SK-N-SH (cell line): ENCODE measurements at regions not wholly inside any gene's neighbourhood (a gene's known extent, or its start where the extent isn't known, plus 50 kb on each side); places are given as distances from the start of the nearest gene placed in this dataset.

Experiments used
- CTCF ChIA-PET: fragments of 300-600, 350-600 bp; formaldehyde crosslinking; extraction: SDS; loops from one replicate; lab custom pipeline; 2021; lab: Yijun Ruan, JAX
- POLR2A ChIA-PET: fragments of 350-600 bp; sonication (Branson Sonifier 250); formaldehyde crosslinking; extraction: SDS; loops from one replicate; lab custom pipeline; 2020; ENCODE audit warnings: antibody characterized with exemption, inconsistent platforms; lab: Yijun Ruan, JAX
- DNase-seq: peaks from one replicate; pipeline ENCODE4 v3.0.0; 2012
- H2AFZ ChIP-seq: fragments of 200-600 bp; sonication (generic); 2 replicates; pipeline ENCODE4 v1.8.1; 2016; ENCODE audit warnings: antibody characterized with exemption, mild to moderate bottlenecking, low read depth
- H3F3A ChIP-seq: fragments of 200-600 bp; sonication (generic); replicated peaks from 2 replicates; pipeline ENCODE3; 2016; ENCODE audit warnings: antibody characterized with exemption, mild to moderate bottlenecking; ENCODE audit not compliant: insufficient read depth
- H3K27ac ChIP-seq, 2 experiments: fragments of 200-500 bp in 1 of 2; fragments of 200-600 bp in 1 of 2; sonication (Bioruptor generic) in 1 of 2; sonication (generic), shearing (Covaris generic) in 1 of 2; 2 replicates each; pipeline versions ENCODE4 v1.5.1 to v1.6.1; 2014 to 2016; ENCODE audit warnings: low read depth in 2 of 2, inconsistent platforms in 1 of 2, low read length in 1 of 2, mild to moderate bottlenecking in 1 of 2, mixed read lengths in 1 of 2
- H3K27me3 ChIP-seq: fragments of 200-600 bp; sonication (generic), shearing (Covaris generic); 2 replicates; pipeline ENCODE4 v1.6.1; 2016; ENCODE audit warnings: mixed run types; ENCODE audit not compliant: insufficient read depth
- H3K36me3 ChIP-seq, 2 experiments: fragments of 200-500 bp in 1 of 2; fragments of 200-600 bp in 1 of 2; sonication (Bioruptor generic) in 1 of 2; sonication (generic) in 1 of 2; replicated peaks in 1 of 2; 2 replicates each; pipeline versions ENCODE3 to v1.5.1; 2014 to 2016; ENCODE audit warnings: low read length in 1 of 2, mild to moderate bottlenecking in 1 of 2; ENCODE audit not compliant: insufficient read depth in 2 of 2, control insufficient read depth in 1 of 2
- H3K4me1 ChIP-seq, 2 experiments: fragments of 200-500 bp in 1 of 2; fragments of 200-600 bp in 1 of 2; sonication (Bioruptor generic) in 1 of 2; sonication (generic), shearing (Covaris generic) in 1 of 2; 2 replicates each; pipeline versions ENCODE4 v1.5.1 to v1.6.1; 2014 to 2016; ENCODE audit warnings: low read depth in 1 of 2, low read length in 1 of 2, mixed run types in 1 of 2; ENCODE audit not compliant: insufficient read depth in 2 of 2, control insufficient read depth in 1 of 2
- H3K4me2 ChIP-seq: fragments of 200-600 bp; sonication (generic), shearing (Covaris generic); 2 replicates; pipeline ENCODE4 v1.6.1; 2017; ENCODE audit warnings: mixed run types
- H3K4me3 ChIP-seq, 2 experiments: fragments of 200-500 bp in 1 of 2; fragments of 200-600 bp in 1 of 2; sonication (Bioruptor generic) in 1 of 2; sonication (generic), shearing (Covaris generic) in 1 of 2; 2 replicates each; pipeline versions ENCODE4 v1.5.1 to v1.8.1; 2014 to 2016; ENCODE audit warnings: low read depth in 2 of 2, inconsistent platforms in 1 of 2, low read length in 1 of 2, mild to moderate bottlenecking in 1 of 2, mixed read lengths in 1 of 2, moderate library complexity in 1 of 2
- H3K79me2 ChIP-seq: fragments of 200-600 bp; sonication (generic); 2 replicates; pipeline ENCODE4 v1.8.1; 2017; ENCODE audit warnings: mild to moderate bottlenecking; ENCODE audit not compliant: insufficient read depth
- H3K9ac ChIP-seq: fragments of 200-600 bp; sonication (generic); 2 replicates; pipeline ENCODE4 v1.6.1; 2017; ENCODE audit warnings: mixed run types
- H3K9me2 ChIP-seq: fragments of 200-600 bp; sonication (generic); 2 replicates; pipeline ENCODE4 v1.6.1; 2017; ENCODE audit warnings: mixed run types
- H3K9me3 ChIP-seq: fragments of 200-600 bp; sonication (generic); 2 replicates; pipeline ENCODE4 v1.6.1; 2017; ENCODE audit warnings: mixed run types, mild to moderate bottlenecking, moderate library complexity
- H4K20me1 ChIP-seq: fragments of 200-600 bp; sonication (generic); 2 replicates; pipeline ENCODE4 v1.6.1; 2017; ENCODE audit warnings: mild to moderate bottlenecking, mixed run types; ENCODE audit not compliant: insufficient read depth
- CHD2 ChIP-seq: fragments of 150-350 bp; IDR thresholded peaks from 2 replicates; pipeline ENCODE4 v1.6.1; 2018; ENCODE audit warnings: low read length; ENCODE audit not compliant: partially characterized antibody
- EP300 ChIP-seq, 2 experiments: IDR thresholded peaks; 2 replicates each; pipeline versions ENCODE4 v1.4.0 to v1.6.1; 2012; ENCODE audit warnings: borderline replicate concordance in 1 of 2, low read depth in 1 of 2, low read length in 1 of 2
- EZH2phosphoT487 ChIP-seq: fragments of 200-600 bp; sonication (generic); IDR thresholded peaks from 2 replicates; pipeline ENCODE4 v1.6.1; 2017; ENCODE audit warnings: low read depth, mixed run types, mild to moderate bottlenecking, antibody characterized with exemption, moderate library complexity, borderline replicate concordance
- FOXM1 ChIP-seq: IDR thresholded peaks from 2 replicates; pipeline ENCODE4 v1.4.0; 2012; ENCODE audit warnings: low read depth, mild to moderate bottlenecking
- MAX ChIP-seq: IDR thresholded peaks from 2 replicates; pipeline ENCODE4 v1.4.0; 2012; ENCODE audit warnings: low read depth
- MEF2A ChIP-seq: IDR thresholded peaks from 2 replicates; pipeline ENCODE4 v1.4.0; 2012; ENCODE audit warnings: low read depth, borderline replicate concordance
- NFIC ChIP-seq: IDR thresholded peaks from 2 replicates; pipeline ENCODE4 v1.4.0; 2012; ENCODE audit warnings: borderline replicate concordance
- PBX3 ChIP-seq: IDR thresholded peaks from 2 replicates; pipeline ENCODE4; 2012
- RAD21 ChIP-seq: IDR thresholded peaks from 2 replicates; pipeline ENCODE4 v1.6.1; 2012; ENCODE audit warnings: mild to moderate bottlenecking, low read length
- RCOR1 ChIP-seq: fragments of 150-350 bp; IDR thresholded peaks from 2 replicates; pipeline ENCODE4 v1.6.1; 2017; ENCODE audit warnings: antibody characterized with exemption, low read length
- REST ChIP-seq: IDR thresholded peaks from 2 replicates; pipeline ENCODE4 v1.6.1; 2012; ENCODE audit warnings: mild to moderate bottlenecking, low read depth, low read length, moderate library complexity
- RFX5 ChIP-seq: IDR thresholded peaks from 2 replicates; pipeline ENCODE4 v1.6.1; 2012; ENCODE audit warnings: mild to moderate bottlenecking, improper control_type of control experiment, low read length
- SIN3A ChIP-seq: IDR thresholded peaks from 2 replicates; pipeline ENCODE4 v1.6.1; 2012; ENCODE audit warnings: low read depth, mild to moderate bottlenecking, low read length, moderate library complexity, borderline replicate concordance
- TCF12 ChIP-seq: IDR thresholded peaks from 2 replicates; pipeline ENCODE4 v1.4.0; 2012
- TEAD4 ChIP-seq: IDR thresholded peaks from 2 replicates; pipeline ENCODE4 v1.4.0; 2012; ENCODE audit warnings: mild to moderate bottlenecking, borderline replicate concordance; ENCODE audit not compliant: insufficient read depth
- USF2 ChIP-seq: fragments of 150-350 bp; IDR thresholded peaks from 2 replicates; pipeline ENCODE4 v1.6.1; 2017; ENCODE audit warnings: antibody characterized with exemption, low read length, low read depth, borderline replicate concordance
- YY1 ChIP-seq: IDR thresholded peaks from 2 replicates; pipeline ENCODE4 v1.4.0; 2012; ENCODE audit warnings: low read depth, mild to moderate bottlenecking
- WGBS: methylation state at CpG from one replicate; pipeline ENCODE4 v1.1.6; 2017; ENCODE audit warnings: low lambda C conversion rate; 5-methylcytosine and 5-hydroxymethylcytosine counted together

GRCh38 chr18:39825485-39826150 lies 2129.4 kb upstream of the PIK3C3 start:
- ChIA-PET CTCF (interaction anchor here (1.2 kb wide), 1 partner anchor 16 kb away, joined by 4 read pairs; no protein-coding TSS in a partner anchor), POLR2A (no interaction called here)
- H3F3A ChIP-seq: no peaks in the 10 kb centered on the region
- no peak for DNase-seq
- no peaks in the 10 kb centered on the region for H4K20me1 ChIP-seq
- H3K4me3 ChIP-seq: no peak overlapping the region
- no peaks in the 10 kb centered on the region for H3K27me3 ChIP-seq
- no peak overlapping the region for H2AFZ ChIP-seq
- no peak overlapping the region for H3K4me2 ChIP-seq
- peaks cover 0 to 7% of the 10 kb centered on the region in 2 experiments; a peak in 2 of 4 replicates for H3K4me1 ChIP-seq
- no peaks in the 10 kb centered on the region for H3K79me2 ChIP-seq
- no peak overlapping the region for H3K9ac ChIP-seq
- no peaks in the 10 kb centered on the region for H3K9me2 ChIP-seq
- no peak overlapping the region for H3K27ac ChIP-seq
- 17% methylated on average over 1 of the region's 1 CpG for WGBS
- no peaks in the 10 kb centered on the region for H3K9me3 ChIP-seq
- TF ChIP-seq RAD21 (no peak), CHD2 (no peak), FOXM1 (no peak), SIN3A (no peak), EZH2phosphoT487 (no peak), RFX5 (no peak), TCF12 (no peak), RCOR1 (no peak), REST (no peak), PBX3 (no peak), MEF2A (no peak), NFIC (no peak), EP300 (IDR thresholded peaks at IDR 0.05; ENCODE audit: borderline replicate concordance in 1 of 2, low read depth in 1 of 2, low read length in 1 of 2) (no peak)
- TF ChIP-seq, all 33 proteins: peak for 0
- no peaks in the 10 kb centered on the region for H3K36me3 ChIP-seq

GRCh38 chr18:39806525-39806924 lies 2148.5 kb upstream of the PIK3C3 start:
- no peak for DNase-seq
- H4K20me1 ChIP-seq: no peaks in the 10 kb centered on the region
- no peak overlapping the region for H3K4me2 ChIP-seq
- TF ChIP-seq YY1: no peak
- no peak for TF ChIP-seq USF2
- TF ChIP-seq EP300 (IDR thresholded peaks at IDR 0.05; ENCODE audit: borderline replicate concordance in 1 of 2, low read depth in 1 of 2, low read length in 1 of 2): no peak
- no peak for TF ChIP-seq NFIC
- TF ChIP-seq CHD2: no peak
- no peak for TF ChIP-seq TEAD4
- no peak for TF ChIP-seq MAX
- H3K9me3 ChIP-seq: no peaks in the 10 kb centered on the region
- ChIA-PET POLR2A (no interaction called here), CTCF (interaction anchor here (1.7 kb wide), 1 partner anchor 15 kb away, joined by 3 read pairs; no protein-coding TSS in a partner anchor)
- no peaks in the 10 kb centered on the region for H3K9me2 ChIP-seq
- no peak overlapping the region for H3K27ac ChIP-seq
- no peaks in the 10 kb centered on the region for H3K4me1 ChIP-seq
- no peak overlapping the region for H3K9ac ChIP-seq
- H3K27me3 ChIP-seq: no peaks in the 10 kb centered on the region
- no peak overlapping the region for H3K4me3 ChIP-seq
- 28% methylated on average over 3 of the region's 3 CpGs for WGBS
- peaks cover 18% of the 10 kb centered on the region for H3F3A ChIP-seq
- H3K79me2 ChIP-seq: no peaks in the 10 kb centered on the region
- no peaks in the 10 kb centered on the region for H3K36me3 ChIP-seq
- H2AFZ ChIP-seq: no peak overlapping the region
